AG09319 (cell line): ENCODE measurements at regions not wholly inside any gene's neighbourhood (a gene's known extent, or its start where the extent isn't known, plus 50 kb on each side); places are given as distances from the start of the nearest gene placed in this dataset.

Experiments
- DNase-seq: peaks from one replicate; pipeline ENCODE4 v3.0.0-alpha.2; 2010; ENCODE audit warnings: low read depth; ENCODE audit errors: extremely low read depth
- TF ChIP-seq, protein P1 (sequence below): IDR thresholded peaks from 2 replicates; pipeline ENCODE4 v1.5.1; 2011; ENCODE audit warnings: low read depth, mild to moderate bottlenecking, inconsistent platforms, low read length, moderate library complexity

DNA sequence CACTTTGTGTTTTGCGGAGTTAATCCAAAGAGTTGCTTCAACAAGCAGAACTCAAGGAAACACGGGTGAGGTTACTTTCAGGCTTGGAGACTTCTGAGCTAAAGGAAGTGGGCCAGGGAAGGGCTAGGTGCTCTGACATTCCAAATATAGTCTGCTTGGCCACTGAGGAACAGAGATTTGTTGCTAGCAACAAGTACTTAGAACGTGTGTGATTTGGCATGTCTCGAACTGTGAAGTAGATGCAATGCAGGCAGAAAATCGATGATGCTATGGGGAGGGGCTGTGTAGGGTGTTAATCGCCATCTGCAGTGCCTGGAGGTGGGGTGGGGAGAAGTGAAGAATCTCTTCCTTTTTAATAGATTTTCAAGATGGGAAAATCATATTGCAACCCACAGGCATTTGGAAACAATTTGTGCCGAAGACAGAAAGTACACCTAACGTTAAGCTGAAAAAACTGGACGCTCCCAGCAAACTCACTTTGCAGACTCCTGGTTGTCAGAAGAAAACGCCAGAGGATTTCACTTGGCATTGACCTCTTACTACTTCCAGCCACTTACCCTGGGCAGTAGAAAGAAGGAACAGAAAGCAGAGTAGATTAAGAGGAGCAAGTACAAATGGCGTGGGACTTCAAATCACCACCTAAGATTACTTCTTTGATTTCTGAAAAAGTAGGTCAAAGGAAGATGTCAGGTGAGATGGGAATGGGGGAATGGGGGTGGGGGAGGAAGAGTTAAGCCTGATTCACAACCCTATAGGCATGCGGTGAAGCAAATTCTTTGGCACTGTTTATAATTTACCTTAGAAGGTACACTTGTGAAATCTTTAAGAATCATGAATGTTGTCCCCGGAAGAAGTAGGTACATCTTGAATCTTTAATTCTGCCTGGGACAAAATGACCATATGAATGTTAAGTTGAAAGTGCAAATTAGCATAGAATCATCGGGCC is 314.1 kb downstream of the CD83 start:
- TF ChIP-seq, protein P1, sequence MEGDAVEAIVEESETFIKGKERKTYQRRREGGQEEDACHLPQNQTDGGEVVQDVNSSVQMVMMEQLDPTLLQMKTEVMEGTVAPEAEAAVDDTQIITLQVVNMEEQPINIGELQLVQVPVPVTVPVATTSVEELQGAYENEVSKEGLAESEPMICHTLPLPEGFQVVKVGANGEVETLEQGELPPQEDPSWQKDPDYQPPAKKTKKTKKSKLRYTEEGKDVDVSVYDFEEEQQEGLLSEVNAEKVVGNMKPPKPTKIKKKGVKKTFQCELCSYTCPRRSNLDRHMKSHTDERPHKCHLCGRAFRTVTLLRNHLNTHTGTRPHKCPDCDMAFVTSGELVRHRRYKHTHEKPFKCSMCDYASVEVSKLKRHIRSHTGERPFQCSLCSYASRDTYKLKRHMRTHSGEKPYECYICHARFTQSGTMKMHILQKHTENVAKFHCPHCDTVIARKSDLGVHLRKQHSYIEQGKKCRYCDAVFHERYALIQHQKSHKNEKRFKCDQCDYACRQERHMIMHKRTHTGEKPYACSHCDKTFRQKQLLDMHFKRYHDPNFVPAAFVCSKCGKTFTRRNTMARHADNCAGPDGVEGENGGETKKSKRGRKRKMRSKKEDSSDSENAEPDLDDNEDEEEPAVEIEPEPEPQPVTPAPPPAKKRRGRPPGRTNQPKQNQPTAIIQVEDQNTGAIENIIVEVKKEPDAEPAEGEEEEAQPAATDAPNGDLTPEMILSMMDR: no peak
- DNase-seq: no peak

DNA sequence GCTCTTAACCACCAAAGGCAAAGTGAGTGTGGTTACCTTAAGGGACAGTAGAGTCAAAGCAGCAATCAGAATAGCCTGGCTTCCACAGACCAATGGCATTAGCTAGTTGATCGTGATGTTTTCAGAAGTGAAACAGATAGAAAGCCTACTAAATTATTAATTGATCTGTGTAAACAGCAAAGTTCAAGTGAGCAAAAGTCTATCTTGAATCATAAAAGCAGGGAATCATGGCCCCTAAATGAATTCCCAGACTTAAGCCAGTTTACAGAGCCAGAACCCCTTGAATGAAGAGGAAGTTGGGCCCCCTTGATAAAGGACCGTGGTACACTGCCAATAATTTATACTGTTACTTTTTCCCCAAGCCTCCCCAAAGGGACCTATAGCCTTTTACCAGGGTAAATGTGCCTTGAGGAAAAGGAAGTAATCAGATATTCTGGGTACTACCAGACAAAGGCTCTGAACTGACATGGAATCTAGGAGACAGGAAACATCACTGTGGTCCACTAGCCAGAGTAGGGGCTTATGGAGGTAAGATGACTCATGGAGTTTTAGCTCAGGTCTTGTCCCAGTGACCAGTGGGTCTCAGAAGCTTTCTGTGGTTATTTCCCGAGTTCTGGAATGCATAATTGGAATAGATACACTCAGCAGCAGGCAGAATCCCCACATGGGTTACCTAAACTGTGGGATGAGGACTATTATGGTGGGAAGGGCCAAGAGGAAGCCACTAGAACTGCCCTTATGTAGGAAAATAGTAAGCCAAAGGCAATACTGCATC is 317.5 kb downstream of the CD83 start:
- TF ChIP-seq, protein P1: no peak
- DNase-seq: no peak

DNA sequence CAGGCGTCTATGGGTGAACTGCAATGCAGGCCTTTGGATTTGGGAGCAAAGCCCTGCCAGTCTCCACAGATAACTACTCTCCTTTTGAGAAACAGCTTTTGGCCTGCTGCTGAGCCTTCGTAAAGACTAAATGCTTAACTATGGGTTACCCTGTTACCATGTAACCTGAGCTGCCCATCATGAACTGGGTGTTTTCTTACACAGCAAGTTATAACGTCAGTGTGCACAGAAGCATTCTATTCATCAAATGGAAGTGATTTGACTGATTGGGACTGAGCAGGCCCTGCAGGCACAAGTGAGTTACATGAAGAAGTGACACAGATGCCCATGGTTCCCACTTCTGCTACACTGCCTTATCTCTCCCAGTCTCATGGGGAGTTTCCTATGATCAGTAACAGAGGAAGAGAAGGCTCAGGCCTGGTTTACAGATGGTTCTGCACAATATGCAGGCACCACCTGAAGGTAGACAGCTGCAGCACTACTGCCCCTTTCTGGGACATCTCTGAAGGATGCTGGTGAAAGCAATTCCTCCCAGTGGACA is 319.1 kb downstream of the CD83 start:
- DNase-seq: no peak
- TF ChIP-seq, protein P1: no peak

DNA sequence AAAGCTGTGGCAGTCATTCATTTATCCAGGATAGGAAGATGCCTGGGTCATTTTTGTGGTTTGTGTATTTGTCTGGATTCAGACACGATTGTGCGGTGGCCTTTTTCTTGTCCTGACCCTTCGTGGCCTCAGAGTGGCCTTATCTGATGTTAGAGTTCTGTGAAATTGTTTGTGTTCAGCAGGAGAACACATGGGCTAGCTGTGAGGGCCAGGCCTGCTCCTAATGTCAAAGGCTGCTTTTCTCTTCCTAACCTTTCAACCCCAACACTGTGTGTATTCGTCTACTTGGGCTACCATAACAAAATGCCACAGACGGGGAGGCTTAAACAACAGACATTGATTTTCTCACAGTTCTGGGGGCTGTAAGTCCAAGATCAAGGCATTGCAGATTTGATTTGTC is 321.8 kb downstream of the CD83 start:
- TF ChIP-seq, protein P1: no peak
- no peak for DNase-seq

DNA sequence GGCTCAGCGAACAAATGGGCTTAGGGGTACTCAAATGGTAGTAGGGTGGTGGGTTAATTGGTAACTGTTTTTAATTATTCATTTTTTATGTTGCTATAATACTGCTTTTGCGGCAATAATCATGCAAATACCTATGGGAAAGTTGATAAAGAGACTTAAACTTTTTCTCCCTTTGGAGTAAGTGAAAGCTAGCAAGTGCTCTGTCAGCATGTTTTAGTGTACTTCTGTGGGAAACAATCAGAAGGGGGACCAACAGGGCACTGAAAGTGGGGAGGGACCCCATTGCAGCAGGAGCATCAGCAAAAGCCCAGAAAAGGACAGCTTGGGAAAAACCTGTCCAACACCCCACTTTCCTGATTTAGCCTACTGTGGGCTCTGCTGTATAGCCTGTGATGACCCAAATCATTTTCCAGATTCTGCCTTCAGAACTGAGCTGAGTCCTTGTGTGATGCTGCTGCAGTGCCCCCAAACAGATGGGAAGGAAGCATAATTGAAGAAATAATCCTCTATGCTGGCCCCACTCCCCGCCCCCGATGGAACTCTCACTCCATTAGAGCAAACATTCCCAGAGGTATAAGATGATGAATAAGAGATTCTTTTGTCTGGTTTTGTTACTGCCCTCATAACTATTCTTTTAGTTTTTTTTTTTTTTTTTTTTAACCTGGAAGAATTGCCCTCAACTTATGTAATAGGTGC is 322.8 kb downstream of the CD83 start:
- TF ChIP-seq, protein P1: no peak
- no peak for DNase-seq

DNA sequence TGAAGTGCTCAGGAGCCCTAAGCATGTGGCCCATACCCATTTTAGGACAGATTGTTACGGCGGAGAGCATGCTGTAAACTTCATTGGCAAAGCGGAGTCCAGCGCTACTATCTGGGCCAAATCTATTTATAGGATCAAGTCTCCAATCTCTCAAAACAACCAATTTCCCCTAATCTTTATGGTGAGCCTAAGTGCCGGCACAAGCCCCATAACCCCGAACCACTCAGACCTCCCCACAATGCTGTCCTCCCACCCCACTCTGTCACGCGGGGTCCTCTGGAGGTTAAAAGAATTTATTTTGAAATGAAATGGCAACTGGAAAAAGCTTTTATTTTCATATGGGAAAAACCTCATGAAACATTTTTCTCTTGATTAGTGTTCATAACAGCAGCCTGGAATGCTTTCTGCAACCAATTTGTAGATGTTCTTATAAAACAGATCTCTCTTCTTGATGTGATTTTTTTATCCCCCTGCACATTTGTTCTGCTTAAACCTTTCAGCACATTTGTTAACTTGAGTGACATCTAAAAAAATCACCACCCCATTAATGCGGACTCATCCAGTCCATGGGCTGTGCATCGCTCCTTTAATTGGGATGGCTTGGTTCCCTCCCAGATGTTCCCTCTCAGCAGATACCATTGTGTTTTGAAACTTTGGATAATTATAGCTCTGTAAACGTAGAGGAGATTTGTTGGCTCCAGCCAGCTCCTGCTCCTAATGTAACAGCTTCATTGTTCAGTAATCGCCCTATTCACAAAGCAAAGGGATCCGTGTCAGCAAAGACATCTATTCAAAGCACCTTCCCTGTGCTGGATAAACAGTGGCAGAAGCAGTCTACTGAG is 323.6 kb downstream of the CD83 start:
- TF ChIP-seq, protein P1: no peak
- DNase-seq: peak; percentile 34
